Keratinocyte (primary cell): ENCODE measurements at regions not wholly inside any gene's neighbourhood (a gene's known extent, or its start where the extent isn't known, plus 50 kb on each side); places are given as distances from the start of the nearest gene placed in this dataset.

Experiments used
- DNase-seq: peaks from one replicate; pipeline ENCODE4 v3.0.0-alpha.2; 2011; ENCODE audit warnings: low read depth, missing footprints, low spot score
- FAIRE-seq: peaks from 2 replicates; lab custom pipeline; 2011; peaks lifted over from hg19 to GRCh38; lab: Jason Lieb, UNC
- H2AFZ ChIP-seq: 2 replicates; pipeline ENCODE4 v1.6.0; 2012; ENCODE audit warnings: low read length, control low read depth, inconsistent platforms; ENCODE audit not compliant: control insufficient read depth
- H3K27ac ChIP-seq: 2 replicates; pipeline ENCODE4 v1.5.1; 2011; ENCODE audit warnings: low read length; ENCODE audit not compliant: control insufficient read depth, insufficient read depth
- H3K27me3 ChIP-seq: 3 replicates; pipeline ENCODE4 v1.6.0; 2011; ENCODE audit warnings: low read length; ENCODE audit not compliant: control insufficient read depth, insufficient read depth; ENCODE audit errors: extremely low read depth
- H3K36me3 ChIP-seq, 2 experiments: 2 replicates in 1 of 2; 3 replicates in 1 of 2; pipeline ENCODE4 v1.5.1; 2011; ENCODE audit warnings: low read length in 2 of 2, mild to moderate bottlenecking in 1 of 2; ENCODE audit not compliant: control insufficient read depth in 2 of 2, insufficient read depth in 2 of 2; ENCODE audit errors: extremely low read depth in 1 of 2
- H3K4me1 ChIP-seq: 3 replicates; pipeline ENCODE4 v1.5.1; 2011; ENCODE audit warnings: low read length; ENCODE audit not compliant: control insufficient read depth, insufficient read depth; ENCODE audit errors: extremely low read depth
- H3K4me2 ChIP-seq: 3 replicates; pipeline ENCODE4 v1.6.0; 2011; ENCODE audit warnings: low read depth, low read length; ENCODE audit not compliant: control insufficient read depth, insufficient read depth; ENCODE audit errors: extremely low read depth
- H3K4me3 ChIP-seq, 3 experiments: fragments of 200-600 bp in 1 of 3; sonication (generic) in 1 of 3; 2 replicates in 2 of 3; 3 replicates in 1 of 3; pipeline ENCODE4 v1.5.1; 2011 to 2016; ENCODE audit warnings: low read length in 3 of 3, mild to moderate bottlenecking in 3 of 3, control low read depth in 2 of 3, inconsistent platforms in 1 of 3, low read depth in 1 of 3, mixed read lengths in 1 of 3, mixed run types in 1 of 3, moderate library complexity in 1 of 3; ENCODE audit not compliant: control insufficient read depth in 2 of 3, insufficient read depth in 2 of 3; ENCODE audit errors: extremely low read depth in 1 of 3
- H3K79me2 ChIP-seq: 2 replicates; pipeline ENCODE4 v1.6.0; 2012; ENCODE audit warnings: low read length; ENCODE audit not compliant: control insufficient read depth, insufficient read depth
- H3K9ac ChIP-seq: 3 replicates; pipeline ENCODE4 v1.6.0; 2011; ENCODE audit warnings: low read length; ENCODE audit not compliant: control insufficient read depth, insufficient read depth; ENCODE audit errors: extremely low read depth
- H3K9me1 ChIP-seq: 3 replicates; pipeline ENCODE4 v1.6.0; 2011; ENCODE audit warnings: low read length; ENCODE audit not compliant: control insufficient read depth, insufficient read depth; ENCODE audit errors: extremely low read depth
- H3K9me3 ChIP-seq: 2 replicates; pipeline ENCODE4 v1.5.1; 2012; ENCODE audit warnings: low read depth, low read length; ENCODE audit not compliant: control insufficient read depth
- H4K20me1 ChIP-seq: 3 replicates; pipeline ENCODE4 v1.6.0; 2011; ENCODE audit warnings: low read length; ENCODE audit not compliant: control insufficient read depth, insufficient read depth; ENCODE audit errors: extremely low read depth
- CTCF ChIP-seq, 3 experiments: IDR thresholded peaks in 1 of 3; conservative IDR thresholded peaks in 1 of 3; optimal IDR thresholded peaks in 1 of 3; 2 replicates in 2 of 3; 3 replicates in 1 of 3; pipeline versions ENCODE3 to v1.5.1; 2011; ENCODE audit warnings: low read length in 3 of 3, mild to moderate bottlenecking in 3 of 3, moderate library complexity in 2 of 3, control low read depth in 1 of 3, inconsistent platforms in 1 of 3; ENCODE audit not compliant: insufficient read depth in 2 of 3; ENCODE audit errors: extremely low read depth in 1 of 3
- EZH2 ChIP-seq: IDR thresholded peaks from one replicate; pipeline ENCODE4 v1.6.1; 2012; ENCODE audit warnings: inconsistent platforms, mild to moderate bottlenecking, low read length, moderate library complexity
- dilution Hi-C: fragments of 300-500 bp; cut with MboI; formaldehyde crosslinking; loops from one replicate; pipeline ENCODE4 v1.7.0; 2020; ENCODE audit warnings: low sequenced_read_pairs; ENCODE audit not compliant: extremely low pct_ligation_motif_present

GRCh38 chr1:188582911-188583532, 1754.3 kb downstream of the PLA2G4A start:
- TF ChIP-seq CTCF (optimal IDR thresholded peaks at IDR 0.05 in 1 of 3, IDR thresholded peaks at IDR 0.05 in 1 of 3, conservative IDR thresholded peaks at IDR 0.05 in 1 of 3; ENCODE audit: extremely low read depth in 1 of 3, insufficient read depth in 2 of 3, low read length in 3 of 3) (no peak), EZH2 (no peak)

GRCh38 chr1:188584119-188584518, 1755.4 kb downstream of the PLA2G4A start:
- no peak for FAIRE-seq

More at GRCh38 chr1:188582911-188583532, 1754.3 kb downstream of the PLA2G4A start:
- H3K9me3 ChIP-seq: no peaks in the 10 kb centered on the region
- H3K4me3 ChIP-seq: no peak overlapping the region
- no peaks in the 10 kb centered on the region for H3K79me2 ChIP-seq
- H3K4me2 ChIP-seq: no peak overlapping the region
- no peak for FAIRE-seq
- no peak for DNase-seq
- dilution Hi-C loops: no loop called here
- no peaks in the 10 kb centered on the region for H3K36me3 ChIP-seq
- H3K9ac ChIP-seq: no peak overlapping the region
- H3K27ac ChIP-seq: no peak overlapping the region
- no peaks in the 10 kb centered on the region for H3K9me1 ChIP-seq
- H4K20me1 ChIP-seq: no peaks in the 10 kb centered on the region
- H3K27me3 ChIP-seq: no peaks in the 10 kb centered on the region
- H3K4me1 ChIP-seq: no peaks in the 10 kb centered on the region
- no peak overlapping the region for H2AFZ ChIP-seq

More at GRCh38 chr1:188584119-188584518, 1755.4 kb downstream of the PLA2G4A start:
- no peaks in the 10 kb centered on the region for H3K36me3 ChIP-seq
- H3K9ac ChIP-seq: no peak overlapping the region
- H3K4me3 ChIP-seq: no peak overlapping the region
- H2AFZ ChIP-seq: no peak overlapping the region
- TF ChIP-seq CTCF (optimal IDR thresholded peaks at IDR 0.05 in 1 of 3, IDR thresholded peaks at IDR 0.05 in 1 of 3, conservative IDR thresholded peaks at IDR 0.05 in 1 of 3; ENCODE audit: extremely low read depth in 1 of 3, insufficient read depth in 2 of 3, low read length in 3 of 3): no peak
- TF ChIP-seq EZH2: no peak
- no peaks in the 10 kb centered on the region for H3K9me3 ChIP-seq
- H3K4me2 ChIP-seq: no peak overlapping the region
- no peaks in the 10 kb centered on the region for H3K9me1 ChIP-seq
- H3K27me3 ChIP-seq: no peaks in the 10 kb centered on the region
- dilution Hi-C loops: no loop called here
- H4K20me1 ChIP-seq: no peaks in the 10 kb centered on the region
- no peaks in the 10 kb centered on the region for H3K4me1 ChIP-seq
- H3K27ac ChIP-seq: no peak overlapping the region
- DNase-seq: no peak
- H3K79me2 ChIP-seq: no peaks in the 10 kb centered on the region
